ENCODE measurements at regions not wholly inside any gene's neighbourhood (a gene's known extent, or its start where the extent isn't known, plus 50 kb on each side); places are given as distances from the start of the nearest gene placed in this dataset.

GRCh38 chr9:8232726-8233125, 433.1 kb upstream of the DMAC1 start:
- TF ChIP-seq, protein P1, sequence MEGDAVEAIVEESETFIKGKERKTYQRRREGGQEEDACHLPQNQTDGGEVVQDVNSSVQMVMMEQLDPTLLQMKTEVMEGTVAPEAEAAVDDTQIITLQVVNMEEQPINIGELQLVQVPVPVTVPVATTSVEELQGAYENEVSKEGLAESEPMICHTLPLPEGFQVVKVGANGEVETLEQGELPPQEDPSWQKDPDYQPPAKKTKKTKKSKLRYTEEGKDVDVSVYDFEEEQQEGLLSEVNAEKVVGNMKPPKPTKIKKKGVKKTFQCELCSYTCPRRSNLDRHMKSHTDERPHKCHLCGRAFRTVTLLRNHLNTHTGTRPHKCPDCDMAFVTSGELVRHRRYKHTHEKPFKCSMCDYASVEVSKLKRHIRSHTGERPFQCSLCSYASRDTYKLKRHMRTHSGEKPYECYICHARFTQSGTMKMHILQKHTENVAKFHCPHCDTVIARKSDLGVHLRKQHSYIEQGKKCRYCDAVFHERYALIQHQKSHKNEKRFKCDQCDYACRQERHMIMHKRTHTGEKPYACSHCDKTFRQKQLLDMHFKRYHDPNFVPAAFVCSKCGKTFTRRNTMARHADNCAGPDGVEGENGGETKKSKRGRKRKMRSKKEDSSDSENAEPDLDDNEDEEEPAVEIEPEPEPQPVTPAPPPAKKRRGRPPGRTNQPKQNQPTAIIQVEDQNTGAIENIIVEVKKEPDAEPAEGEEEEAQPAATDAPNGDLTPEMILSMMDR (IDR thresholded peaks at IDR 0.05; ENCODE audit: insufficient read depth, low read depth, low read length, missing control alignments) = no peak
- H3K4me3 ChIP-seq (ENCODE audit: low read length) = no peak overlapping the region
- DNase-seq (ENCODE audit: low read depth) = no peak

GRCh38 chr9:8229226-8229625, 429.6 kb upstream of the DMAC1 start:
- no peak for DNase-seq (ENCODE audit: low read depth)
- no peak overlapping the region for H3K4me3 ChIP-seq (ENCODE audit: low read length)
- TF ChIP-seq, protein P1 (IDR thresholded peaks at IDR 0.05; ENCODE audit: insufficient read depth, low read depth, low read length, missing control alignments) = no peak

GRCh38 chr9:8224381-8224801, 424.8 kb upstream of the DMAC1 start:
- H3K4me3 ChIP-seq (ENCODE audit: low read length) = no peak overlapping the region
- DNase-seq (ENCODE audit: low read depth) = no peak
- TF ChIP-seq, protein P1 (IDR thresholded peaks at IDR 0.05; ENCODE audit: insufficient read depth, low read depth, low read length, missing control alignments) = no peak

GRCh38 chr9:8223861-8224260, 424.3 kb upstream of the DMAC1 start:
- H3K4me3 ChIP-seq (ENCODE audit: low read length) = no peak overlapping the region
- no peak for DNase-seq (ENCODE audit: low read depth)
- TF ChIP-seq, protein P1 (IDR thresholded peaks at IDR 0.05; ENCODE audit: insufficient read depth, low read depth, low read length, missing control alignments) = no peak

DNA sequence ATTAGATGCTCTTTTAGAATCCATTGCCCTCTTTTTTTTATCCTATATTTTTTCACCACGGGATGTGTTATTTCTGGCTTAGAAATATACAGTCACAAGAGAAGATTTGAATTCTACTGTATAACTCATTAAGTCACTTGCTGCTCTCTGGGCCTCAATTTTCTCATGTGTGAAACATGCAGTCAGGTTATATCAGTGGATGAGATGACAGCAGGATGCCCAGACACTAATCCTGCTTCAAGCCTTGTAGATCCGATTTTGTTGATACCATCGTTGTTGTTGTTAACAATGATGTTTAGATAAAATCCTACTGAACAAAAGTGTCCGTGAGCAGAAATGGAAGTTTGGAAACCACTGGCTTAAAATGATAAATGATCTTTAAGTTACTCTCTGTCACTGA, 421.9 kb upstream of the DMAC1 start:
- H3K4me3 ChIP-seq (ENCODE audit: low read length) = no peak overlapping the region
- DNase-seq (ENCODE audit: low read depth) = no peak
- TF ChIP-seq, protein P1 (IDR thresholded peaks at IDR 0.05; ENCODE audit: insufficient read depth, low read depth, low read length, missing control alignments) = no peak

- DNase-seq (ENCODE audit: low read depth) = no peak
- H3K4me3 ChIP-seq (ENCODE audit: low read length) = no peak overlapping the region
- TF ChIP-seq, protein P1 (IDR thresholded peaks at IDR 0.05; ENCODE audit: insufficient read depth, low read depth, low read length, missing control alignments) = no peak
These were observed 408.9 kb upstream of the DMAC1 start for GRCh38 chr9:8208465-8208864.

GRCh38 chr9:8207596-8207995, 408.0 kb upstream of the DMAC1 start:
- DNase-seq (ENCODE audit: low read depth) = no peak
- no peak overlapping the region for H3K4me3 ChIP-seq (ENCODE audit: low read length)
- TF ChIP-seq, protein P1 (IDR thresholded peaks at IDR 0.05; ENCODE audit: insufficient read depth, low read depth, low read length, missing control alignments) = no peak

Data from epithelial cell of esophagus (primary cell).